GM12891 (cell line): ENCODE measurements at regions not wholly inside any gene's neighbourhood (a gene's known extent, or its start where the extent isn't known, plus 50 kb on each side); places are given as distances from the start of the nearest gene placed in this dataset.

Experiments
- PAX5 ChIP-seq: IDR thresholded peaks from 2 replicates; pipeline ENCODE4 v1.6.1; 2011; ENCODE audit warnings: low read length, moderate library complexity, mild to moderate bottlenecking; ENCODE audit not compliant: insufficient read depth, severe bottlenecking
- POLR2A ChIP-seq: IDR thresholded peaks from 2 replicates; pipeline ENCODE4 v1.6.1; 2011; ENCODE audit warnings: low read depth, low read length, control low read depth
- POLR2AphosphoS5 ChIP-seq: IDR thresholded peaks from 2 replicates; pipeline ENCODE4 v1.6.1; 2011; ENCODE audit warnings: low read depth, low read length, control low read depth
- POU2F2 ChIP-seq: IDR thresholded peaks from 2 replicates; pipeline ENCODE4 v1.6.1; 2011; ENCODE audit warnings: low read depth, mild to moderate bottlenecking, control low read depth, low read length, moderate library complexity
- SPI1 ChIP-seq: IDR thresholded peaks from 2 replicates; pipeline ENCODE4 v1.6.1; 2011; ENCODE audit warnings: low read depth, low read length, control low read depth
- TAF1 ChIP-seq: IDR thresholded peaks from 2 replicates; pipeline ENCODE4 v1.6.1; 2011; ENCODE audit warnings: low read depth, low read length, control low read depth

DNA sequence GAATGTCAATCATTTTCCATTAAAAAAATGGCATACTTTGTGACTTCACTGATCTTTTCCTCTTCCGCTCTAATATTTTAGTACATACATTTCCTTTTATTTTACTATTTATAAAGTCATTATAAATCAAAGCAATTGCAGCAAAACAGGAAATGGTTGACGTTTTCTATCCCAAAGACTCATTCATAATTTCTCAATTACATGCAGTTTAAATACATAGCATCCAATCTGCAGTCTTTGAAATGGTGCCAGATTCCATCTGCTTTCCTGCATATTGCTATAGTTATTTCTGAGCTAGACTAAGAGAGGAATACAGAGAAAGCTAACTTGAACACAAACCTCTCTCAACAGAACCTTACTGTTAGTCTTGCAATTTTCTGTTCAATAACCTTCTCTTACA is 179.8 kb downstream of the ZPLD1 start:
- TF ChIP-seq POLR2A: no peak
- TF ChIP-seq TAF1: no peak
- no peak for TF ChIP-seq POLR2AphosphoS5
- no peak for TF ChIP-seq POU2F2
- TF ChIP-seq SPI1: no peak
- TF ChIP-seq PAX5: no peak
